ENCODE measurements at regions not wholly inside any gene's neighbourhood (a gene's known extent, or its start where the extent isn't known, plus 50 kb on each side); places are given as distances from the start of the nearest gene placed in this dataset.

GRCh38 chrX:40169193-40170101 is 71.7 kb upstream of the BCOR start:
- peak; percentile 77 to 89 (median 82) for DNase-seq
- TF ChIP-seq CTCF (IDR thresholded peaks at IDR 0.05), result peak in 5 of 6 experiments; percentile 33 to 50 (median 43)
- no peak for TF ChIP-seq POLR2A (IDR thresholded peaks at IDR 0.05)
- peak overlapping the region in 3 of 5 donors; percentile 52 to 96 (median 79) for H3K27ac ChIP-seq
- H3K4me1 ChIP-seq (replicated peaks in 1 of 2), result peaks cover 18 to 36% of the 10 kb centered on the region in 2 donors
- no peaks in the 10 kb centered on the region for H3K36me3 ChIP-seq (replicated peaks in 1 of 2)
- intact Hi-C loops (cut with DNase I), result loop anchor here (5.0 to 10.0 kb wide), 5 partner anchors 67 to 355 kb away; no protein-coding TSS in a partner anchor
- H3K9me3 ChIP-seq (replicated peaks in 1 of 3), result no peaks in the 10 kb centered on the region
- WGBS, 4 donors, result 18 to 31% (median 21%) methylated on average over 20 to 44 of the region's 44 CpGs
- peaks cover 35% of the 10 kb centered on the region for H3K27me3 ChIP-seq
- H3K4me3 ChIP-seq, result peak overlapping the region in 1 of 4 donors; percentile 33

GRCh38 chrX:40168480-40169011 is 70.8 kb upstream of the BCOR start:
- H3K9me3 ChIP-seq (replicated peaks in 1 of 3), result no peaks in the 10 kb centered on the region
- WGBS, 4 donors, result 47 to 74% (median 61%) methylated on average over 15 to 39 of the region's 39 CpGs
- intact Hi-C loops (cut with DNase I), result no loop called here
- no peak for DNase-seq
- TF ChIP-seq CTCF (IDR thresholded peaks at IDR 0.05), result no peak
- no peak for TF ChIP-seq POLR2A (IDR thresholded peaks at IDR 0.05)
- peaks cover 13 to 30% of the 10 kb centered on the region in 2 donors for H3K4me1 ChIP-seq (replicated peaks in 1 of 2)
- H3K4me3 ChIP-seq, result no peak overlapping the region
- H3K36me3 ChIP-seq (replicated peaks in 1 of 2), result no peaks in the 10 kb centered on the region
- H3K27ac ChIP-seq, result peak overlapping the region in 1 of 5 donors; percentile 96
- H3K27me3 ChIP-seq, result peaks cover 38% of the 10 kb centered on the region

GRCh38 chrX:40167850-40168479 is 70.2 kb upstream of the BCOR start:
- peak overlapping the region in 1 of 5 donors; percentile 96 for H3K27ac ChIP-seq
- 19 to 34% (median 25%) methylated on average over 19 to 46 of the region's 46 CpGs for WGBS, 4 donors
- no peaks in the 10 kb centered on the region for H3K9me3 ChIP-seq (replicated peaks in 1 of 3)
- intact Hi-C loops (cut with DNase I), result no loop called here
- peaks cover 38% of the 10 kb centered on the region for H3K27me3 ChIP-seq
- DNase-seq, result peak in 4 of 7 donors; percentile 28 to 62 (median 42)
- peak overlapping the region in 1 of 4 donors; percentile 38 for H3K4me3 ChIP-seq
- peaks cover 11 to 24% of the 10 kb centered on the region in 2 donors for H3K4me1 ChIP-seq (replicated peaks in 1 of 2)
- TF ChIP-seq POLR2A (IDR thresholded peaks at IDR 0.05) (no peak), CTCF (IDR thresholded peaks at IDR 0.05) (no peak)
- no peaks in the 10 kb centered on the region for H3K36me3 ChIP-seq (replicated peaks in 1 of 2)

All from adrenal gland (tissue), 9 donors.